ENCODE measurements at regions not wholly inside any gene's neighbourhood (a gene's known extent, or its start where the extent isn't known, plus 50 kb on each side); places are given as distances from the start of the nearest gene placed in this dataset.
"Not testable (repeated sequence)": the region's sequence is repeated elsewhere in the genome, so short reads cannot be mapped to it uniquely, and the experiment has no call there.

- DNase-seq: no peak
Observed at GRCh38 chr3:144593881-144594280, 622.3 kb downstream of the DIPK2A start.

GRCh38 chr3:144620236-144620635 is 648.6 kb downstream of the DIPK2A start:
- DNase-seq: not testable (repeated sequence)

GRCh38 chr3:144622845-144623244 is 651.2 kb downstream of the DIPK2A start:
- DNase-seq: no peak

- DNase-seq: no peak
Observed at GRCh38 chr3:144624656-144625055, 653.0 kb downstream of the DIPK2A start.

GRCh38 chr3:144626835-144627234 is 655.2 kb downstream of the DIPK2A start:
- DNase-seq: no peak

GRCh38 chr3:144629381-144629780 is 657.8 kb downstream of the DIPK2A start:
- no peak for DNase-seq

- DNase-seq: no peak
Observed at GRCh38 chr3:144636833-144637232, 665.2 kb downstream of the DIPK2A start.

GRCh38 chr3:144638009-144638408 is 666.4 kb downstream of the DIPK2A start:
- DNase-seq: no peak

- peak in 20 of 56 donors; percentile 1 to 56 (median 21) for DNase-seq
Observed at GRCh38 chr3:144643771-144644198, 672.2 kb downstream of the DIPK2A start.

- no peak for DNase-seq
Observed at GRCh38 chr3:144645300-144645699, 673.7 kb downstream of the DIPK2A start.

- no peak for DNase-seq
Observed at GRCh38 chr3:144650380-144650779, 678.8 kb downstream of the DIPK2A start.

GRCh38 chr3:144652573-144652972 is 681.0 kb downstream of the DIPK2A start:
- no peak for DNase-seq

GRCh38 chr3:144655423-144655822 is 683.8 kb downstream of the DIPK2A start:
- DNase-seq: no peak

- DNase-seq: no peak
Observed at GRCh38 chr3:144660186-144660585, 688.6 kb downstream of the DIPK2A start.

- DNase-seq: peak in 1 of 56 donors; percentile 4
Observed at GRCh38 chr3:144662729-144663128, 691.1 kb downstream of the DIPK2A start.

- DNase-seq: peak in 16 of 56 donors; percentile 2 to 75 (median 29)
Observed at GRCh38 chr3:144663456-144664436, 692.1 kb downstream of the DIPK2A start.

- DNase-seq: no peak
Observed at GRCh38 chr3:144665567-144666053, 694.0 kb downstream of the DIPK2A start.

GRCh38 chr3:144670571-144670970 is 698.9 kb downstream of the DIPK2A start:
- no peak for DNase-seq

GRCh38 chr3:144677103-144677502 is 705.5 kb downstream of the DIPK2A start:
- DNase-seq: no peak

- no peak for DNase-seq
Observed at GRCh38 chr3:144683065-144683464, 711.4 kb downstream of the DIPK2A start.

- no peak for DNase-seq
Observed at GRCh38 chr3:144687862-144688261, 716.2 kb downstream of the DIPK2A start.

- no peak for DNase-seq
Observed at GRCh38 chr3:144692488-144692887, 720.9 kb downstream of the DIPK2A start.

GRCh38 chr3:144708437-144708836 is 736.8 kb downstream of the DIPK2A start:
- DNase-seq: no peak

Data from amygdala (tissue), 56 donors.